Astrocyte (in vitro differentiated cells and primary cell): ENCODE measurements at regions not wholly inside any gene's neighbourhood (a gene's known extent, or its start where the extent isn't known, plus 50 kb on each side); places are given as distances from the start of the nearest gene placed in this dataset.
A peak's percentile ranks its signal among the peaks of the same experiment; 100 is the strongest.

Experiments
- DNase-seq: peaks from one replicate; pipeline ENCODE4 v3.0.0-alpha.2; 2010; ENCODE audit warnings: low read depth
- FAIRE-seq: peaks from 2 replicates; lab custom pipeline; 2011; peaks lifted over from hg19 to GRCh38; lab: Jason Lieb, UNC
- H2AFZ ChIP-seq: 2 replicates; pipeline ENCODE4 v1.6.0; 2012; ENCODE audit warnings: low read depth, low read length, inconsistent platforms
- H3K27ac ChIP-seq: 2 replicates; pipeline ENCODE4 v1.5.1; 2011; ENCODE audit warnings: low read depth, low read length, inconsistent platforms
- H3K27me3 ChIP-seq: 2 replicates; pipeline ENCODE4 v1.6.0; 2011; ENCODE audit warnings: low read length, inconsistent platforms; ENCODE audit not compliant: insufficient read depth
- H3K36me3 ChIP-seq: 2 replicates; pipeline ENCODE4 v1.5.1; 2011; ENCODE audit warnings: low read length, inconsistent platforms; ENCODE audit not compliant: insufficient read depth
- H3K4me1 ChIP-seq: 2 replicates; pipeline ENCODE4 v1.5.1; 2011; ENCODE audit warnings: low read length, inconsistent platforms; ENCODE audit not compliant: insufficient read depth
- H3K4me2 ChIP-seq: 2 replicates; pipeline ENCODE4 v1.6.0; 2012; ENCODE audit warnings: low read length, inconsistent platforms
- H3K4me3 ChIP-seq: 2 replicates; pipeline ENCODE4 v1.5.1; 2011; ENCODE audit warnings: low read depth, mild to moderate bottlenecking, low read length, inconsistent platforms; ENCODE audit not compliant: insufficient read depth
- H3K79me2 ChIP-seq: 2 replicates; pipeline ENCODE4 v1.6.0; 2012; ENCODE audit warnings: mild to moderate bottlenecking, low read length, inconsistent platforms; ENCODE audit not compliant: insufficient read depth
- H3K9ac ChIP-seq: 2 replicates; pipeline ENCODE4 v1.6.0; 2012; ENCODE audit warnings: mild to moderate bottlenecking, low read length, inconsistent platforms
- H3K9me3 ChIP-seq: 2 replicates; pipeline ENCODE4 v1.5.1; 2012; ENCODE audit warnings: low read depth, mild to moderate bottlenecking, low read length, inconsistent platforms; ENCODE audit not compliant: insufficient read depth
- H4K20me1 ChIP-seq: 2 replicates; pipeline ENCODE4 v1.6.0; 2012; ENCODE audit warnings: low read length, inconsistent platforms; ENCODE audit not compliant: insufficient read depth
- H3K27ac Mint-ChIP-seq: one replicate; pipeline ENCODE4 v1.8.0; 2021; ENCODE audit warnings: mild to moderate bottlenecking, mixed read lengths; ENCODE audit not compliant: unreplicated experiment
- H3K27me3 Mint-ChIP-seq: one replicate; pipeline ENCODE4 v1.8.0; 2021; ENCODE audit warnings: low read depth, mixed read lengths; ENCODE audit not compliant: unreplicated experiment
- H3K36me3 Mint-ChIP-seq: one replicate; pipeline ENCODE4 v1.8.0; 2021; ENCODE audit warnings: low read depth, mixed read lengths; ENCODE audit not compliant: unreplicated experiment
- H3K4me1 Mint-ChIP-seq: one replicate; pipeline ENCODE4 v1.8.0; 2021; ENCODE audit warnings: low read depth, mixed read lengths; ENCODE audit not compliant: unreplicated experiment
- H3K4me3 Mint-ChIP-seq: one replicate; pipeline ENCODE4 v1.8.0; 2021; ENCODE audit warnings: mild to moderate bottlenecking, moderate library complexity, mixed read lengths; ENCODE audit not compliant: unreplicated experiment
- H3K9me3 Mint-ChIP-seq: one replicate; pipeline ENCODE4 v1.8.0; 2021; ENCODE audit warnings: mild to moderate bottlenecking, mixed read lengths; ENCODE audit not compliant: unreplicated experiment
- EZH2 ChIP-seq: IDR thresholded peaks from 2 replicates; pipeline ENCODE4 v1.6.1; 2012; ENCODE audit warnings: mild to moderate bottlenecking, low read length, inconsistent platforms; ENCODE audit not compliant: insufficient read depth
- TF ChIP-seq, protein P1 (sequence below): IDR thresholded peaks from 2 replicates; pipeline ENCODE4 v1.5.1; 2011; ENCODE audit warnings: low read depth, mild to moderate bottlenecking, inconsistent platforms, low read length, moderate library complexity; ENCODE audit not compliant: insufficient read depth

DNA sequence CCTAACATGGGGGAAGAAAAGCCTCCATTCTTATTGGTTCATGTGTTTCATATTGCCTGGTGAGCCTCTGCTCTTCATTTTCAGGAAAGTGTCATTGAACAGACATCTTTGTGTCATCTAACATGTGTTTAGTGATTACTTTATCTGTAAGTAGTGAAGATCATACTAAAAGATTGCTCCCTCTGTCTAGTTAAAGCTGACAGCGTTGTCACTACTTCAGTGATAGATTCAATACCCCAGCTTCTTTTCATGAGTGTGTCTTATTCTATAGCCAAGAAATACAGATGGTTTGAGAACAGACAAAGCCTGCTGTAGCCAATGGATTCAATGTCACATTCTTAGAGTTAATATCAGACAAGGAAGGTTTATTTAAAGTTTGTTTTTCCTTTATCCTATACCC is 85.1 kb downstream of the NKX6-1 start:
- no peak overlapping the region for H3K4me3 ChIP-seq
- H3K9me3 ChIP-seq, result no peaks in the 10 kb centered on the region
- Mint-ChIP-seq H3K27ac (no peak overlapping the region), H3K4me1 (no peaks in the 10 kb centered on the region), H3K9me3 (no peaks in the 10 kb centered on the region), H3K27me3 (peaks cover 5% of the 10 kb centered on the region), H3K4me3 (no peak overlapping the region), H3K36me3 (no peaks in the 10 kb centered on the region)
- H3K79me2 ChIP-seq, result no peaks in the 10 kb centered on the region
- H4K20me1 ChIP-seq, result no peaks in the 10 kb centered on the region
- H3K4me2 ChIP-seq, result no peak overlapping the region
- no peak overlapping the region for H3K27ac ChIP-seq
- peaks cover 5% of the 10 kb centered on the region for H3K27me3 ChIP-seq
- FAIRE-seq (no peak), DNase-seq (no peak)
- no peaks in the 10 kb centered on the region for H3K36me3 ChIP-seq
- TF ChIP-seq EZH2, result no peak
- TF ChIP-seq, protein P1, sequence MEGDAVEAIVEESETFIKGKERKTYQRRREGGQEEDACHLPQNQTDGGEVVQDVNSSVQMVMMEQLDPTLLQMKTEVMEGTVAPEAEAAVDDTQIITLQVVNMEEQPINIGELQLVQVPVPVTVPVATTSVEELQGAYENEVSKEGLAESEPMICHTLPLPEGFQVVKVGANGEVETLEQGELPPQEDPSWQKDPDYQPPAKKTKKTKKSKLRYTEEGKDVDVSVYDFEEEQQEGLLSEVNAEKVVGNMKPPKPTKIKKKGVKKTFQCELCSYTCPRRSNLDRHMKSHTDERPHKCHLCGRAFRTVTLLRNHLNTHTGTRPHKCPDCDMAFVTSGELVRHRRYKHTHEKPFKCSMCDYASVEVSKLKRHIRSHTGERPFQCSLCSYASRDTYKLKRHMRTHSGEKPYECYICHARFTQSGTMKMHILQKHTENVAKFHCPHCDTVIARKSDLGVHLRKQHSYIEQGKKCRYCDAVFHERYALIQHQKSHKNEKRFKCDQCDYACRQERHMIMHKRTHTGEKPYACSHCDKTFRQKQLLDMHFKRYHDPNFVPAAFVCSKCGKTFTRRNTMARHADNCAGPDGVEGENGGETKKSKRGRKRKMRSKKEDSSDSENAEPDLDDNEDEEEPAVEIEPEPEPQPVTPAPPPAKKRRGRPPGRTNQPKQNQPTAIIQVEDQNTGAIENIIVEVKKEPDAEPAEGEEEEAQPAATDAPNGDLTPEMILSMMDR, result no peak
- H3K4me1 ChIP-seq, result no peaks in the 10 kb centered on the region
- no peak overlapping the region for H3K9ac ChIP-seq
- H2AFZ ChIP-seq, result no peak overlapping the region

DNA sequence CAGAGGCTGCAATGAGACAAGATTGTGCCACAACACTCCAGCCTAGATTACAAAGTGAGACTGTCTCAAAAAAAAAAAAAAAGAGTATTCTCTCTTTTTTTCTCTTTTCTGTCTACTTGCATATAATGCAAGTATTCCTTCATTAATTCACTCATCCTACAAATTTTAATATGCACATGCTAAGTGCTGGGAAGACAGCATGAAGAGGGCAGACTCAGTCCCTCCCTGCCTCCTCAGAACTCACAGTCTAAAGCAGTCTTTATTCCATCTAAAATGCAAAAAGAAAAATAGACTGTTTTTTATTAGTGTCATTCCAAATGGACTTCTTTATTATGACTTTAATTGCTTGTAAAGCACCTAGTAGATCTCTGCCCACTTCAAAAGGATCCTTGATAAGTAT is 85.6 kb downstream of the NKX6-1 start:
- H3K36me3 Mint-ChIP-seq, result no peaks in the 10 kb centered on the region
- Histone ChIP-seq H3K9ac (no peak overlapping the region), H2AFZ (no peak overlapping the region), H4K20me1 (no peaks in the 10 kb centered on the region), H3K4me3 (no peak overlapping the region), H3K27me3 (peaks cover 5% of the 10 kb centered on the region), H3K4me1 (no peaks in the 10 kb centered on the region), H3K79me2 (no peaks in the 10 kb centered on the region), H3K9me3 (no peaks in the 10 kb centered on the region), H3K36me3 (no peaks in the 10 kb centered on the region), H3K4me2 (no peak overlapping the region), H3K27ac (no peak overlapping the region)
- TF ChIP-seq EZH2, result no peak
- TF ChIP-seq, protein P1, result no peak
- H3K27me3 Mint-ChIP-seq, result peaks cover 4% of the 10 kb centered on the region
- H3K9me3 Mint-ChIP-seq, result no peaks in the 10 kb centered on the region
- DNase-seq, result no peak
- FAIRE-seq, result no peak
- no peaks in the 10 kb centered on the region for H3K4me1 Mint-ChIP-seq
- no peak overlapping the region for H3K4me3 Mint-ChIP-seq
- no peak overlapping the region for H3K27ac Mint-ChIP-seq

DNA sequence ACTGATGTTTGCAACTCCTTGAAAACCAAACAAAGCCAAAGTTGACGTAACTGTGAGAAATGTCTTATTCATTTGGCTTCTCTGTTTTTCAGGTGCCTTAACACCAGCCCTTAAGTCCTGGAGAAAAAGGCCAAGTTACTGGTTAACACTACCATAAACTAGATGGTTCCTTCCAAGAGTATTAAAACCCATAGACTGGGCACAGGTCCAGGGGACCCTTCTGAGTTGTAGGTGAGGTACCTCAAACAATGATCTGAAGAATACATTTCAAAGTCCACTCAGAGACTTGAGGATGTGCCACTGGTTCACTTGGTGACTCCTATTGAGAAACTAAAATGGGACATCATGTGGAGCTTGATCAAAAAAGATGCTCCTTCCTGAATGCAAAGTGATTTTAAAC is 87.0 kb downstream of the NKX6-1 start:
- no peak overlapping the region for H3K4me2 ChIP-seq
- H3K27ac Mint-ChIP-seq, result no peak overlapping the region
- no peaks in the 10 kb centered on the region for H3K4me1 Mint-ChIP-seq
- no peaks in the 10 kb centered on the region for H3K9me3 Mint-ChIP-seq
- H3K36me3 ChIP-seq, result no peaks in the 10 kb centered on the region
- no peak overlapping the region for H2AFZ ChIP-seq
- no peak overlapping the region for H3K4me3 ChIP-seq
- no peaks in the 10 kb centered on the region for H3K4me1 ChIP-seq
- H3K36me3 Mint-ChIP-seq, result no peaks in the 10 kb centered on the region
- no peak overlapping the region for H3K4me3 Mint-ChIP-seq
- peaks cover 7% of the 10 kb centered on the region for H3K27me3 Mint-ChIP-seq
- H3K9ac ChIP-seq, result no peak overlapping the region
- FAIRE-seq (peak; percentile 39), DNase-seq (no peak)
- H3K27ac ChIP-seq, result no peak overlapping the region
- H3K27me3 ChIP-seq, result peaks cover 5% of the 10 kb centered on the region
- no peak for TF ChIP-seq EZH2
- TF ChIP-seq, protein P1, result no peak
- H3K79me2 ChIP-seq, result no peaks in the 10 kb centered on the region
- no peaks in the 10 kb centered on the region for H3K9me3 ChIP-seq
- H4K20me1 ChIP-seq, result no peaks in the 10 kb centered on the region
